B cell (primary cell): ENCODE measurements at regions not wholly inside any gene's neighbourhood (a gene's known extent, or its start where the extent isn't known, plus 50 kb on each side); places are given as distances from the start of the nearest gene placed in this dataset.

Experiments
- ATAC-seq: fragments of 200-7000 bp; cut with Tn5 transposase; one replicate; pipeline ENCODE4 v1.10.0; 2021; ENCODE audit warnings: low read depth, mild to moderate bottlenecking, moderate number of reproducible peaks, moderate library complexity
- CTCF ChIA-PET: fragments of 350-600 bp; sonication (Branson Sonifier 250); formaldehyde crosslinking; loops from one replicate; lab custom pipeline; 2021; ENCODE audit warnings: antibody characterized with exemption, inconsistent platforms; lab: Charles Lee
- POLR2A ChIA-PET: fragments of 350-600 bp; sonication (Branson Sonifier 250); formaldehyde crosslinking; loops from one replicate; lab custom pipeline; 2021; ENCODE audit warnings: antibody characterized with exemption; lab: Charles Lee
- DNase-seq: peaks from one replicate; pipeline ENCODE4 v3.0.0; 2013
- H2AFZ ChIP-seq: 2 replicates; pipeline ENCODE4 v1.6.1; 2012; ENCODE audit warnings: mild to moderate bottlenecking, low read depth, low read length; ENCODE audit not compliant: insufficient read depth, poor library complexity, severe bottlenecking
- H3K27ac ChIP-seq, 2 donors: 1 replicate in 1 of 2; 2 replicates in 1 of 2; pipeline ENCODE4 v1.5.1; 2012 to 2013; ENCODE audit warnings: low read length in 2 of 2, mild to moderate bottlenecking in 2 of 2, moderate library complexity in 1 of 2
- H3K27me3 ChIP-seq, 4 experiments: fragments of 200-600 bp in 1 of 4; sonication (generic) in 1 of 4; replicated peaks in 1 of 4; 1 replicate in 2 of 4; 2 replicates in 2 of 4; pipeline versions ENCODE4 v1.6.1 to v1.7.0; 2013 to 2016; ENCODE audit warnings: low read length in 3 of 4, mild to moderate bottlenecking in 2 of 4, mixed read lengths in 1 of 4, moderate library complexity in 1 of 4; ENCODE audit not compliant: insufficient read depth in 4 of 4, control insufficient read depth in 3 of 4; ENCODE audit errors: control extremely low read depth in 1 of 4
- H3K36me3 ChIP-seq, 2 experiments: replicated peaks in 1 of 2; 1 replicate in 1 of 2; 2 replicates in 1 of 2; pipeline versions ENCODE4 v1.6.1 to v1.7.1; 2013; ENCODE audit warnings: low read length in 1 of 2; ENCODE audit not compliant: insufficient read depth in 2 of 2, control insufficient read depth in 1 of 2; ENCODE audit errors: control extremely low read depth in 1 of 2, extremely low read depth in 1 of 2
- H3K4me1 ChIP-seq, 2 donors: fragments of 200-600 bp in 1 of 2; sonication (generic) in 1 of 2; 1 replicate in 1 of 2; 2 replicates in 1 of 2; pipeline versions ENCODE4 v1.5.1 to v1.6.1; 2013 to 2017; ENCODE audit warnings: low read length in 2 of 2; ENCODE audit not compliant: control insufficient read depth in 2 of 2, insufficient read depth in 2 of 2
- H3K4me2 ChIP-seq: replicated peaks from 2 replicates; pipeline ENCODE3; 2012; ENCODE audit warnings: mild to moderate bottlenecking, low read depth, low read length; ENCODE audit not compliant: poor library complexity, severe bottlenecking
- H3K4me3 ChIP-seq, 5 experiments: fragments of 200-600 bp in 1 of 5; sonication (generic) in 1 of 5; 1 replicate in 3 of 5; 2 replicates in 2 of 5; pipeline versions ENCODE4 v1.5.1 to v1.7.0; 2011 to 2016; ENCODE audit warnings: low read length in 4 of 5, mild to moderate bottlenecking in 4 of 5, low read depth in 2 of 5, control low read depth in 1 of 5, moderate library complexity in 1 of 5; ENCODE audit not compliant: insufficient read depth in 1 of 5; ENCODE audit errors: control extremely low read depth in 1 of 5, extremely low read depth in 1 of 5
- H3K79me2 ChIP-seq: fragments of 200-600 bp; sonication (generic); one replicate; pipeline ENCODE4 v1.6.0; 2016; ENCODE audit warnings: low read length; ENCODE audit not compliant: control insufficient read depth, insufficient read depth
- H3K9ac ChIP-seq: fragments of 200-600 bp; sonication (generic); 2 replicates; pipeline ENCODE4 v1.6.1; 2017; ENCODE audit warnings: mild to moderate bottlenecking, low read length, moderate library complexity
- H3K9me3 ChIP-seq, 3 donors: one replicate each; pipeline versions ENCODE4 v1.6.1 to v1.7.1; 2013; ENCODE audit warnings: low read length in 2 of 3; ENCODE audit not compliant: control insufficient read depth in 2 of 3, insufficient read depth in 1 of 3; ENCODE audit errors: control extremely low read depth in 1 of 3
- H4K20me1 ChIP-seq: 2 replicates; pipeline ENCODE4 v1.6.0; 2012; ENCODE audit warnings: mild to moderate bottlenecking, low read length; ENCODE audit not compliant: insufficient read depth, control insufficient read depth, poor library complexity, severe bottlenecking
- H3K27ac Mint-ChIP-seq: one replicate; pipeline ENCODE4 v1.8.0; 2021; ENCODE audit warnings: mixed read lengths
- H3K27me3 Mint-ChIP-seq: one replicate; pipeline ENCODE4 v1.8.0; 2021; ENCODE audit warnings: mixed read lengths
- H3K4me1 Mint-ChIP-seq: one replicate; pipeline ENCODE4 v1.8.0; 2021; ENCODE audit warnings: mixed read lengths
- H3K4me3 Mint-ChIP-seq: one replicate; pipeline ENCODE4 v1.8.0; 2021; ENCODE audit warnings: mixed read lengths
- H3K9me3 Mint-ChIP-seq: one replicate; pipeline ENCODE4 v1.8.0; 2022; ENCODE audit warnings: mixed read lengths; ENCODE audit not compliant: insufficient read depth
- EZH2 ChIP-seq: IDR thresholded peaks from 2 replicates; pipeline ENCODE4 v1.6.1; 2012; ENCODE audit warnings: borderline replicate concordance, low read depth, mild to moderate bottlenecking, moderate library complexity, low read length; ENCODE audit not compliant: insufficient read depth, poor library complexity, severe bottlenecking
- WGBS: methylation state at CpG from one replicate; pipeline ENCODE4 v1.1.5; 2013; ENCODE audit warnings: missing lambda C conversion rate; ENCODE audit not compliant: insufficient coverage; 5-methylcytosine and 5-hydroxymethylcytosine counted together
- intact Hi-C: fragments of 100-400 bp; cut with micrococcal nuclease; formaldehyde crosslinking; loops from one replicate; pipeline ENCODE4 v1.10.0; 2022
- TF ChIP-seq, protein P1 (sequence below): fragments of 200-600 bp; IDR thresholded peaks from one replicate; pipeline ENCODE4 v1.8.0; 2022; ENCODE audit warnings: antibody characterized with exemption, mild to moderate bottlenecking

DNA sequence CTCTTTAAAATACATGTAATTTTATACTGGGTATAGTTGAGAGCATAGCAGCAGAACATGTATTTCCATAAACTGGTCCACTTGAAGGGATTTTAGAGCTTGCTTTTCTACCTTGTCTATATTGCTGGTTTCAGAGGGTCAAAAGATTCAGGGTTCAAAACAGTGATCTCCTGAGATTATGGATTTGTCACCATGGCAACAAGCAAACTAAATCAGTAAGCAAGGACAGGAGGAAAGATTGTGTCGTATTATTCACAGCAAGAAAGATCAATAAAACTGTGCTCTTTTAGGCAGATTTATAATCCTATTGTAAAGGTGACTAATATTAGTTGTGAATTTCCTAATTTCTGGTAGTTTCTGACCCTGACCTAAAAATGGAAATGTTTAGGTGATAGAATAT, 496.4 kb downstream of the LMO7 start:
- ChIA-PET POLR2A (no interaction called here), CTCF (no interaction called here)
- Histone ChIP-seq H3K79me2 (no peaks in the 10 kb centered on the region), H3K9me3 (peaks cover 0 to 3% (median 0%) of the 10 kb centered on the region in 3 donors), H3K4me2 (no peak overlapping the region), H3K36me3 (no peaks in the 10 kb centered on the region), H3K27ac (no peak overlapping the region), H3K27me3 (no peaks in the 10 kb centered on the region), H3K4me1 (no peaks in the 10 kb centered on the region), H3K4me3 (no peak overlapping the region), H2AFZ (no peak overlapping the region), H4K20me1 (no peaks in the 10 kb centered on the region), H3K9ac (no peak overlapping the region)
- no CpG with 5 or more reads among the region's 1 CpG for WGBS
- no peak for DNase-seq
- no peak overlapping the region for H3K27ac Mint-ChIP-seq
- intact Hi-C loops, result no loop called here
- H3K9me3 Mint-ChIP-seq, result peaks cover 2% of the 10 kb centered on the region
- H3K4me1 Mint-ChIP-seq, result no peaks in the 10 kb centered on the region
- no peak overlapping the region for H3K4me3 Mint-ChIP-seq
- TF ChIP-seq, protein P1, sequence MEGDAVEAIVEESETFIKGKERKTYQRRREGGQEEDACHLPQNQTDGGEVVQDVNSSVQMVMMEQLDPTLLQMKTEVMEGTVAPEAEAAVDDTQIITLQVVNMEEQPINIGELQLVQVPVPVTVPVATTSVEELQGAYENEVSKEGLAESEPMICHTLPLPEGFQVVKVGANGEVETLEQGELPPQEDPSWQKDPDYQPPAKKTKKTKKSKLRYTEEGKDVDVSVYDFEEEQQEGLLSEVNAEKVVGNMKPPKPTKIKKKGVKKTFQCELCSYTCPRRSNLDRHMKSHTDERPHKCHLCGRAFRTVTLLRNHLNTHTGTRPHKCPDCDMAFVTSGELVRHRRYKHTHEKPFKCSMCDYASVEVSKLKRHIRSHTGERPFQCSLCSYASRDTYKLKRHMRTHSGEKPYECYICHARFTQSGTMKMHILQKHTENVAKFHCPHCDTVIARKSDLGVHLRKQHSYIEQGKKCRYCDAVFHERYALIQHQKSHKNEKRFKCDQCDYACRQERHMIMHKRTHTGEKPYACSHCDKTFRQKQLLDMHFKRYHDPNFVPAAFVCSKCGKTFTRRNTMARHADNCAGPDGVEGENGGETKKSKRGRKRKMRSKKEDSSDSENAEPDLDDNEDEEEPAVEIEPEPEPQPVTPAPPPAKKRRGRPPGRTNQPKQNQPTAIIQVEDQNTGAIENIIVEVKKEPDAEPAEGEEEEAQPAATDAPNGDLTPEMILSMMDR, result no peak
- no peak for TF ChIP-seq EZH2
- no peaks in the 10 kb centered on the region for H3K27me3 Mint-ChIP-seq
- ATAC-seq, result no peak

DNA sequence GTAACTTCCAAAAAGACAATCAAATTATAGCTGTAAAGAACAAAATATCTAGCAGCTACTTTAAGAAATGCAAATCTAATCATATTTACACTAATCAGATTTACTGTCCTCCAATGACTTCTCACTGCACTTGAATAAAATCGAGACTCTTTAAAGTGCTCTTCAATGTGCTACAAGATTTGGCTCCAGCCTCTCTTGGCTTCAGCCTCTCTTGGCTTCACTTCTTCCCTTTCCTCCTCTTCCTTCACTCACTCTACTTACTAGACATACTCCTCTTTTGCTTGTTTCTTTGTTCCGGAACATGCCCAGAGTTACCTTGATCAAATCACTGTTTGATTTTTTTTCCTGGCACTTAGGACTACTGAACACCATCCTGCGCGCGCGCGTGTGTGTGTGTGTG, 495.4 kb downstream of the LMO7 start:
- no peaks in the 10 kb centered on the region for H4K20me1 ChIP-seq
- H3K27me3 ChIP-seq, result no peaks in the 10 kb centered on the region
- intact Hi-C loops, result no loop called here
- H3K79me2 ChIP-seq, result no peaks in the 10 kb centered on the region
- H3K27ac ChIP-seq, result no peak overlapping the region
- TF ChIP-seq EZH2, result no peak
- TF ChIP-seq, protein P1, result no peak
- Mint-ChIP-seq H3K4me3 (no peak overlapping the region), H3K27me3 (no peaks in the 10 kb centered on the region), H3K4me1 (no peaks in the 10 kb centered on the region), H3K9me3 (no peaks in the 10 kb centered on the region), H3K27ac (no peak overlapping the region)
- H2AFZ ChIP-seq, result no peak overlapping the region
- DNase-seq (no peak), ATAC-seq (no peak)
- H3K9ac ChIP-seq, result no peak overlapping the region
- H3K9me3 ChIP-seq, result peaks cover 0 to under 1% (median 0%) of the 10 kb centered on the region in 3 donors
- ChIA-PET CTCF (no interaction called here), POLR2A (no interaction called here)
- H3K4me2 ChIP-seq, result no peak overlapping the region
- no peaks in the 10 kb centered on the region for H3K4me1 ChIP-seq
- no peak overlapping the region for H3K4me3 ChIP-seq
- 74% methylated on average over 2 of the region's 7 CpGs for WGBS
- no peaks in the 10 kb centered on the region for H3K36me3 ChIP-seq
